HG02763 (cell line): ENCODE measurements at regions not wholly inside any gene's neighbourhood (a gene's known extent, or its start where the extent isn't known, plus 50 kb on each side); places are given as distances from the start of the nearest gene placed in this dataset.

Source experiments
- ATAC-seq: cut with Tn5 transposase; IDR thresholded peaks from one replicate; pipeline ENCODE4 v1.9.1; 2021; ENCODE audit warnings: mild to moderate bottlenecking, moderate library complexity; ENCODE audit not compliant: unreplicated experiment

GRCh38 chr11:37134637-37135036 is 536.6 kb upstream of the RAG2 start:
- no peak for ATAC-seq

- ATAC-seq, result no peak
Measured at GRCh38 chr11:37124384-37124783, 526.3 kb upstream of the RAG2 start.

GRCh38 chr11:37115963-37116362 is 517.9 kb upstream of the RAG2 start:
- no peak for ATAC-seq

DNA sequence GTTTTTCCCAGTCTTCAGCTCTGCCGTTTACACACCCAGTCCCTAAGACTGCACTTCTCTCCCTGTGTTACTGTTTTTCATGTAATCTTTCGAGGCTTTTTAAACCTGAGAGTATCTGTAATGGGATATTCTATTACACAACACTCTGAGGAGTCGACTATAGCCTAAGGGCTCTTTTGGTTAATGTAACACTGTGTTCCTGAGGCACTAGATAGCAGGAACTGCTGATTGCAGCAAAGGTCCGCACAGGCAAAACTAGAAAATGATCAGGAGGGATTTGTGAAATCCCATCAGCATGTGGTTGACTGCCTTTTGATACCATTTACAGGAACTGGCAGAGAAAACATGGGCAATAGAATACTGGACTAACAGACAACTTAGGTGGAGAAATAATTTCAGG is 512.3 kb upstream of the RAG2 start:
- ATAC-seq, result no peak

DNA sequence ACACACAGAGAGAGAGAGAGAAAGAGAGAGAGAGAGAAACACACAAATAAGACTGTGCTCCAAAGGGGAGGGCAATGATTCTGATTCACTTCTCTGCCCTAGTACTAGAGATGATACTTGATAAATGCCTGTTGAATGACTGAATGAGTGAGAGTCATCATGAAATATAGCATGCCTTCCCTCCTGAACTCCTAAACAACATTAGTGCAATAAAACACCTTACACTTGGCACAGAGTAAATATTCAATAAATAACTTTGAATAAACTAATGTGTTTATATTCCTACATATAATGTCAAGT is 511.2 kb upstream of the RAG2 start:
- ATAC-seq, result no peak

- no peak for ATAC-seq
Measured at GRCh38 chr11:37108436-37109285, 510.6 kb upstream of the RAG2 start.

DNA sequence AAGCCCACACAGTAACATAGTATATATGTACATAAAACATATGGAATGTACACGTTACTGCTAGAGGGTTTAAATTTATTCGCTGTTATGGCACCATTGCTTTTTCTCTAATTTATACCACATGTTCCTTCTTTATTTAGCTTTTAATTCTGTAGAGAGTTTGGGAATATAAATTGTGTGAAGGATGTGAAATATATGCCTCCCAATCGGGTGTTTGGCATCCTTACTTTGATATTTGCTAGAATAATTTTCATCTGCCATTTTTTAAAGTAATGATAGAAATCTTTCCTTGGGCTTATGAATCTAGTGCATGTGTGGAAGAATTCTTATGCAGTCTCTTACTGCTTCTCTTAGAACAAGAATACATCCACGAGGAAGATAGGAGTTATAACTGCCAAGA is 509.8 kb upstream of the RAG2 start:
- no peak for ATAC-seq

GRCh38 chr11:37107415-37107814 is 509.4 kb upstream of the RAG2 start:
- ATAC-seq, result no peak

DNA sequence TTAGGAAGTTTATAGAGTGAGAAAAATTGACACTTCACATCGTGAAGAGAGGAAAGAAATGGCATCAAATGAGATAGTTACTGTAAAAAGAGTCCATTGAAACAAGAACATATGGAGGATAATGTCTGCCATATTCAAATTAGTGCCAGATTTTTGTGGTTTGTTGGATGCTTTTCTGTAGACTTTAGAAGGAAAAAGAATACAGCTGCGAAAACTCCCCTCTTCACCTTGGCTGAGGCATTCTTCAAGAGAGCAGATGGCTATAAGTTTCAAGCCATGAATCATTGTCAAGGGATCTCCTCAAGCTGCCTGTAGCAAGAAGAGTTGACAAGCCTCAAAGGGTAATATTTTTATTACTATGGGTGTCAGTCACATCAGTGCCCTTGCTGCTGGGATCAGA is 507.4 kb upstream of the RAG2 start:
- ATAC-seq, result no peak

GRCh38 chr11:37104380-37104779 is 506.3 kb upstream of the RAG2 start:
- no peak for ATAC-seq

GRCh38 chr11:37100008-37100407 is 502.0 kb upstream of the RAG2 start:
- no peak for ATAC-seq

DNA sequence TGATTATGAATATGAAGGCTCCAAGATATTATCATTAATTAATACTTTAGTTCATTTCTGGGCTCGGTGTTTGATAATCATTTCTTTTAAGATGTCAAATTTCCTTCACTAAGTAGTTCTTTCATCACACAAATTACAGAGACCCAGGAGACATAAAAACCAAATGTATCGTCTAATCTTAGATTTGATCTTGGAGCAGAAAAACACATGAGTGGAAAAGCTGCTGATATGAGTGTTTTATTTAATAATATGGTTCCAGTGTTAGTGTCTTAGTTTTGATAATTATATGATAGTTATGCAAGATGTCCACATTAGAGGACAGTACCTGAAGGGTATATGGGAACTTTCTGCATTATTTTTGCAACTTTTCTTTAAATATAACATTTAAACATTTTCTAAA is 494.5 kb upstream of the RAG2 start:
- no peak for ATAC-seq

DNA sequence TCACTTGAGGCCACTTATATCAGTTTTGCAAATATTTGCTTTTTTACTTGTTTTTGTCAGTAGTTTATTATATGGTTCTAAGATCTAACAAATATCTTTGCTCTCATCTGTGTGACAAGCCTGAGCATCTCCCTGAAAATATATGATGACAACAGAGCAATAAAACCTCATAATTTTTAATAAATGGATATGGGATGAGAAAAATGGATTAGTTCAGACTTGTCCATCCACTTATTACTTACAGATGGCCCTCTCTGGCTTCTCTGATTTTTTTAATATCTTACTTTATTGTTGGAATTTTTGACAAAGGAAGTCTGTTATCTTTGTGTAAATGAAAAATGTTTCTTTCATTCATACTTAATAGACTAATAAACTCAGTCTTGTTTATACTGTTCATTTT is 491.4 kb upstream of the RAG2 start:
- ATAC-seq, result no peak

- no peak for ATAC-seq
Measured at GRCh38 chr11:37088573-37088910, 490.5 kb upstream of the RAG2 start.

DNA sequence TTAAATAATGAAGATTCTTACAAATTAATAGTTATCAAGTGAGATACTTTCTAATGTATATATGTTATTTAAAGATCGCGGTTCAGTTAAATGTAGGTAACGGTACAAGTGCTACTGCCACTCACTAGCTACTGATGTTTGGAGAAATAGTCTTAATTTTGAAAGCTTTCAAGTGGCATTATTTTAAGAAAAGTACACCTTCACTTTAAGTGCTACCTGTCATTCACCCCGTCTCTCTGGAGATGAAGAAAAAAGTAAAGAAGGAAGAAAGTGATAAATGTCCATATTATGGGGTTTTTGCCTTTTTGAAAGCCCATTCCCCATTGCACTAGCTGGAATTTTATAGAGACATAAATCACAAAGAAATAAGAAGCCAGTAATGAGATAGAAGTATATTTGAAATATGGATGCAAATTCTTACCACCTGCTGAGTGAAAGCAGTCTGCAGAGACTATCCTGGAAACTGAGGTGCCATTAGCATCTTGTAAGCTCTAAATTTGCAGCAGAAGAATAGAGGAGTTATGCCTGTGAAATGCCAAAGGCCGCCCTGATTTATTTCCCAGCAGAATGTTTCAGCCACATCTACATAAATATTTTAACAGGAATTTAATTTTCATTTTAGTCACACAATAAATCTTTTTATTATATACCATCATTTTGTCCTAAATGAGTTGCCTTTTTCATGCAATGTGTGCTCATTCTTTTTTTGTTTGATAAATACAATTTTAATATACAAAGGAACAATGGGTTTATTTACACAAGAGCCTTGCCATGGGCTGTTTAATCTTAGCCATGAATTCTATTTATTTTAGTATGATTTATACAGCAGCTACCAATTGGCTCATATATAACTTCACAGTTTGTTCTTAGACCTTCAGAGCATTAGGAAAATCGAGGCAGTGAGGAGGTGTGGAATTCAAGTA is 489.9 kb upstream of the RAG2 start:
- no peak for ATAC-seq

DNA sequence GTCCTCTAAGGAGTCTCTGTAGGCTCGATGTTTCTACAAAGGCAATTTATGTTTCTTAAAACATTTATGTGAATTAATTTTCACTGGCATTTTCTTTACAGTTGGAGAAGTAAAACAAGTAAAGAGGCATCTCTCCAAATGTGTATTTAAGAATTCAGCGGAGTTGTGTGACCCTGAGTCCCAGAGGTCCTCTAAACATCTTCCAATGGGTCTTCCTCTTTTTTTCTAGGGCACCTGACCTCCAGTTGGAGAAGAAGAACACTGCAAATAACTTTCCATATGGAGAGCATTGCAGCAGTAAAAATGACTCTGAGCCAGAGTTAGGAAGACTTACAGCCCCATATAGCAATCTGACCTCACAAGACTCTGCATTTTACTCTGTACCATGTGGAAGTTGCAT is 480.5 kb upstream of the RAG2 start:
- ATAC-seq, result no peak

DNA sequence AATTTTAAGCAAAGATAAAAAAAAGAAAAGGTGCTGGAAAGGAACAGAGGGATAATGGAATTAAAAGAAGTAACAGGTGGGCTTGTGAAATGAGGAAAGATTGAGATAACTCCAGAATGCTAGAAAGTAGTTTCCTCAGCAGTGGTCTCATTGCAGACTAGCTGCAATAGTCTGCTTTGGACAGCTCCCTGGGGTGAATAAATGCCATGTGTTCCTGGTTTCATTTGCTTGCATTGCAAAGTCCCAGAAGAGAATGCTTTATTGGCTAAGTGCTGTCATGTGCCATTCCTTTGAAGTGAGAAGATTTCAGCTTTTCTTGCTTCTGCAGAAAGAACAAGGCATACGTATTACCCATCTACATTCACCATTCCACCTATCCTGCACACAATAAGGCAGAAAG is 478.8 kb upstream of the RAG2 start:
- ATAC-seq, result no peak

- ATAC-seq, result no peak
Measured at GRCh38 chr11:37072538-37073055, 474.6 kb upstream of the RAG2 start.

DNA sequence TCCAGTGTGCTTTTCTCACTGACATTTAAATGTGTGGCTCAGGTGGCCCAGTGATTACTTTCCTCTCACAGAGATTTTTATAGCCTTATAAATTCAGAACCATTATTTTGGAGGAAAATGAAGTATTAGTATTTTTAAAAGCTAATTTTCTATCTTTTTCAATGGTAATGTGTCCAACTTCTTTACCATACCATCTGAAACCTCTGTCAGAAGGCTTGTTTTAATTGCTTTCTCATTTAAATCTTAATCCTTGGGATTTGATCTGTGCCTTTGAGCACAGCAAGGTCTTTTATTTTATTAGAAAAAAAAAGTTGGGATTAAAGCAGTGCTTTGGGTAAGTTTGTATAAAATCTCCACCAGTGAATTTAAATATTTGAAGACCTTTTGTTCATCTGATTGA is 452.3 kb upstream of the RAG2 start:
- no peak for ATAC-seq

DNA sequence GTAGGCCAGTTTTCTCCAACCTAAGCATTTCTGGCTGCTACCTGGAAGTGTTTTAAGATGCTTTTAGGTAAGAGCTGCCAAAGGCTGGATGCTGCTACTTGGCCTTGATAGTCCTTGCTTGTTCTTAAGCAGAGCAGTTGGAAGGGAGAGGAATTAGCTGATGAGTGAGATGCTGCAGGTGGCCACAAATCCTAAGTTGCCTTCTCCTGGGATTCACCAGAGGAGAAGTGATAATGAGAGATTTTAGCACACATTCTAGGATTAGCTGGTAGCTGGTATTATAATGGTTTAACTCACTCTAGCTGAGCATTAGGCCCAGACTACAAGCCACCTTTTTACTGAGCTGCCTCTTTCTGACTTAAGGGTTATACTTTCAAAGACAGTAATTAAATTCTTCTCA is 442.9 kb upstream of the RAG2 start:
- ATAC-seq, result no peak

DNA sequence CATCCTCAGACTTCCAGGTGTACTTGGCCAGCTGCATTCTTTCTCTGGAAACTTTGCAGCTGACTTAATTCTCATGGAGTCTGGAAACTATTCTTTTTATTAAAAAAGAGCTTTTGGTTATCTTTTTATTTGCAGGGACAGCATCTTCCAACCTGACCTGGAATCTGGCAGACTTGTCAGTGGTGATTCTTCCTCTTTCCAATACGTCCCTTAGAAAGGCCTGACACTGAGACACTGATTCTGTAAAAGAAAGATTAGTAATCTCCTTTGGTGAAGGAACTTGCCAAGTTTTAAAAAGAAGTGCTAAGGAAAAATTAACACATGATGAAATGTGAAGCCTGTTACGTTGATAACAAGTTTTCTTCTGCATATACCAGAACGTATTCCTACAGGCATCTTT is 440.9 kb upstream of the RAG2 start:
- no peak for ATAC-seq

GRCh38 chr11:37026741-37027140 is 428.7 kb upstream of the RAG2 start:
- ATAC-seq, result no peak
